HG03571 (cell line): ENCODE measurements at regions not wholly inside any gene's neighbourhood (a gene's known extent, or its start where the extent isn't known, plus 50 kb on each side); places are given as distances from the start of the nearest gene placed in this dataset.
"Not testable (repeated sequence)": the region's sequence is repeated elsewhere in the genome, so short reads cannot be mapped to it uniquely, and the experiment has no call there.

Source experiments
- ATAC-seq: cut with Tn5 transposase; IDR thresholded peaks from one replicate; pipeline ENCODE4 v1.9.1; 2021; ENCODE audit not compliant: unreplicated experiment

DNA sequence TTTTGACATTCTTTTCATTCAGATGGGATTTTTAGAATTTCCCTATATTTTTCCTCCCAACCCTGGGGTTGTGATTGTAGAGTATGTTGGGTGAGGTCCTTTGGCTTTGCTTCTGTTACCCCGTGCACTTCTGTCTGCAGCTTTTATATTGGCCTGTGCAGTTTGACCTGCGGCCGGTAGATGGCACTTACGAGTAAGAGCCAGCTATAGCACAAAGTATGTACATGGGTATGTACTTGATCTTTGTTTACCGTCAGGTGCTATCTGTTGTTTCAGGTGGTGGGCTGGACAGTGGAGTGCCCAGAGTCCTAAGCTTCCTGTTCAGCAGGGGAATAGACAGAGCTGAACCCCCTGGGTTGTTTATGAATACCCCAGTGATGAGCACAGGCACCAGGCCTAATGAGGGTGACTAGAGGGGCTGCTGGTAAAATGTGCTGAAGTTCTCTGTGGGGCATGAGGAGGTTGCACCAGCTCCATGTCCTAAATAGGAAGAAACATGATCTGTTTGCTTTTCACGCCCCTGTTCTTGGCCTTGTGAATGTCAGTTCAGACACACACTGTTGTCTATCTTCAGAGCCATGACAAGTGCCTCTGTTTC lies 58.9 kb upstream of the THUMPD2 start:
- ATAC-seq = peak; percentile 83

DNA sequence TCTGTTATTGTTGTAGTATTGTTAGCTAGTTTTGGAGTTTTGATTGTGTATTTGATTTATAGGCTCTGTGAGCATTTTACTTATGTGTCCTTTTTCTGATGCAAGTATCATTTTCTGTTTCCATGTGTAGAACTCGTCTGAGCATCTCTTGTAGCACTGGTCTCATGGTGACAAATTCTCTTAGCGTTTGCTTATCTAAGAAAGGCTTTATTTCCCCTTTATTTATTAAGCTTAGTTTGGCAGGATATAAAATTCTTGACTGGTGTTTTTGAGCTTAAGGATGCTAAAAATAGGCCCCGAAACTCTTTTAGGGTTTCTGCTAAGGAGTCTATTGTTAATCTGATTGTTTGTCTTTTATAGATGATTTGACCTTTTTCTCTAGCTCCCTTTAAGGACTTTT lies 57.6 kb upstream of the THUMPD2 start:
- no peak for ATAC-seq

DNA sequence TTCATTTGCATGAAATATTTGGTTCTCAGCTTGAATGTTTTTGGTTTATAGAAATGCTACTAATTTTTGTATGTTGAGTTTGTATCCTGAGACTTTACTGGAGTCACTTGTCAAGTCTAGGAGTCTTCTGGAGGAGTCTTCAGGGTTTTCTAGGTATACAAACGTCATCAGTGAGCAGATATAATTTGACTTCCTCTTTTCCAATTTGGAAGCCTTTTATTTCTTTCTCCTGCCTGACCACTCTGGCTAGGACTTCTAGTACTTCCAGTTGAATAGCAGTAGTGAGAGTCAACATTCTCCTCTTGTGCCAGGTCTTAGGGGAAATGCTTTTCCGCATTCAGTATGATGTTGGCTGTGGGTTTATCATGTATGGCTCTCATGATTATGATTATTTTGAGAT lies 55.4 kb upstream of the THUMPD2 start:
- no peak for ATAC-seq

DNA sequence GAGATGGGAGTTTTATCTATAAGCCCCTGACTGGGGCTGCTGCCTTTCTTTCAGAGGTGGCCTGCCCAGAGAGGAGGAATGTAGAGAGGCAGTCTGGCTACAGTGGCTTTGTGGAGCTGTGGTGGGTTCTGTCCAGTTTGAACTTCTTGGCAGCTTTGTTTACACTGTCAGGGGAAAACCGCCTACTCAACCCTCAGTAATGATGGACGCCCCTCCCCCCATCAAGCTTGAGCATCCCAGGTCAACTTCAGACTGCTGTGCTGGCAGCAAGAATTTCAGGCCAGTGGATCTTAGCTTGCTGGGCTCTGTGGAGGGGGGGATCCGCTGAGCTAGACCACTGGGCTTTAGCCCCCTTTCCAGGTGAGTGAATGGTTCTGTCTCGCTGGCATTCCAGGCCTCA lies 51.6 kb upstream of the THUMPD2 start:
- ATAC-seq = not testable (repeated sequence)
